Neural crest cell (in vitro differentiated cells): ENCODE measurements at regions not wholly inside any gene's neighbourhood (a gene's known extent, or its start where the extent isn't known, plus 50 kb on each side); places are given as distances from the start of the nearest gene placed in this dataset.
"Not testable (repeated sequence)": the region's sequence is repeated elsewhere in the genome, so short reads cannot be mapped to it uniquely, and the experiment has no call there.

Experiments used
- DNase-seq: peaks from one replicate; pipeline ENCODE4 v3.0.0; 2021; ENCODE audit warnings: low read depth, mixed read lengths, low spot score
- H3K27ac Mint-ChIP-seq: one replicate; pipeline ENCODE4 v1.8.0; 2021; ENCODE audit warnings: mild to moderate bottlenecking, mixed read lengths; ENCODE audit not compliant: unreplicated experiment
- H3K27me3 Mint-ChIP-seq: 2 replicates; pipeline ENCODE4 v1.8.0; 2021; ENCODE audit warnings: low read depth, mild to moderate bottlenecking, mixed read lengths
- H3K36me3 Mint-ChIP-seq: 2 replicates; pipeline ENCODE4 v1.8.0; 2021; ENCODE audit warnings: low read depth, mild to moderate bottlenecking, mixed read lengths
- H3K4me1 Mint-ChIP-seq: 2 replicates; pipeline ENCODE4 v1.8.0; 2021; ENCODE audit warnings: mixed read lengths
- H3K4me3 Mint-ChIP-seq: one replicate; pipeline ENCODE4 v1.8.0; 2021; ENCODE audit warnings: mild to moderate bottlenecking, mixed read lengths
- H3K9me3 Mint-ChIP-seq: 2 replicates; pipeline ENCODE4 v1.8.0; 2021; ENCODE audit warnings: mixed read lengths
- CTCF ChIP-seq: fragments of 200-600 bp; sonication (generic); conservative IDR thresholded peaks from 2 replicates; pipeline ENCODE4 v1.5.0; 2021; ENCODE audit warnings: antibody characterized with exemption, mild to moderate bottlenecking

- no peak for TF ChIP-seq CTCF
- H3K27ac Mint-ChIP-seq: peak overlapping the region; percentile 31
- H3K4me1 Mint-ChIP-seq: peaks cover 40% of the 10 kb centered on the region
- no peak for DNase-seq
- no peaks in the 10 kb centered on the region for H3K27me3 Mint-ChIP-seq
- no peak overlapping the region for H3K4me3 Mint-ChIP-seq
- H3K9me3 Mint-ChIP-seq: peaks cover 5% of the 10 kb centered on the region
- H3K36me3 Mint-ChIP-seq: no peaks in the 10 kb centered on the region
These were observed 55.0 kb upstream of the CHD2 start for GRCh38 chr15:92845126-92845508.

DNA sequence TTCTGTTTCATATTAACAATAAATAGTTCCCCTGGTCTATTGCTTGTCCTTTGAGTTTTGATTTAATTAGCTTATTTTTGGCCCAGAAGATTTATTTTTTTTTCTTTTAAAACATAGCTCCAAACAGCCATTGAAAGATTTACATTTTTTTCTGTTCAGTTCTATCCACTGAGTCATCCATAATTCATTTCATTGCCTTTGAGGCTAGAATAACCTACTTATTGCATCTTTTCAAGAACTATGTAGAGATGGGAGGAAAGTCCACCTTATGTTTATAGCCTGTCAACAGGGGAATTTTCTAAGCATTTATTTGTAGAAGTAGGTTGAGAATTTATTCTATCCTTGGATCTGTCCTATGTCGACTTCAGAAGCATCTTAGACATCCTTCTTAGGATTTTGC lies 53.4 kb upstream of the CHD2 start:
- Mint-ChIP-seq H3K27ac (no peak overlapping the region), H3K4me1 (peaks cover 40% of the 10 kb centered on the region), H3K27me3 (no peaks in the 10 kb centered on the region), H3K9me3 (peaks cover 5% of the 10 kb centered on the region), H3K36me3 (no peaks in the 10 kb centered on the region), H3K4me3 (no peak overlapping the region)
- no peak for DNase-seq
- no peak for TF ChIP-seq CTCF

GRCh38 chr15:92847841-92848240 lies 52.3 kb upstream of the CHD2 start:
- no peak for DNase-seq
- H3K4me1 Mint-ChIP-seq: peaks cover 36% of the 10 kb centered on the region
- no peak overlapping the region for H3K27ac Mint-ChIP-seq
- H3K4me3 Mint-ChIP-seq: no peak overlapping the region
- H3K27me3 Mint-ChIP-seq: no peaks in the 10 kb centered on the region
- no peak for TF ChIP-seq CTCF
- no peaks in the 10 kb centered on the region for H3K36me3 Mint-ChIP-seq
- H3K9me3 Mint-ChIP-seq: peaks cover 5% of the 10 kb centered on the region

DNA sequence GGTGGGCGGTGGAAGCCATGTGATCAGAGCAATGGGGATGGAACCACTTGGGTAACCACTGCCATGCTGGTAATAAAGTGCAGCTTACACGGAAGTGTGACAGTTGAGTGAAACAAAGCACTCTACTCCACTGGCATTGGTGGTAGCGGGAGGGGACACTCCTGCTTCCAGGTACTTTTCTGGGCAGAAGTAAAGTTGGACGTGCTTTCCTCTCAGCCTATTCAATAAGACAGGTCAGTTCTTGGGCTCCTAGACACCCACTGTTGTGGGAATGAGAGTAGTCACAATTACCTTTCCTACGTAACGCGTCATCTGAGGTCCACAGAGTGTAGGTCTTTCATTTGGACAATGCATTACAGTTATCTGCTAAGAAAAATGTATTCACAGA lies 51.7 kb upstream of the CHD2 start:
- H3K27me3 Mint-ChIP-seq: no peaks in the 10 kb centered on the region
- DNase-seq: no peak
- H3K27ac Mint-ChIP-seq: no peak overlapping the region
- no peaks in the 10 kb centered on the region for H3K36me3 Mint-ChIP-seq
- peaks cover 36% of the 10 kb centered on the region for H3K4me1 Mint-ChIP-seq
- peaks cover 5% of the 10 kb centered on the region for H3K9me3 Mint-ChIP-seq
- TF ChIP-seq CTCF: no peak
- H3K4me3 Mint-ChIP-seq: no peak overlapping the region

DNA sequence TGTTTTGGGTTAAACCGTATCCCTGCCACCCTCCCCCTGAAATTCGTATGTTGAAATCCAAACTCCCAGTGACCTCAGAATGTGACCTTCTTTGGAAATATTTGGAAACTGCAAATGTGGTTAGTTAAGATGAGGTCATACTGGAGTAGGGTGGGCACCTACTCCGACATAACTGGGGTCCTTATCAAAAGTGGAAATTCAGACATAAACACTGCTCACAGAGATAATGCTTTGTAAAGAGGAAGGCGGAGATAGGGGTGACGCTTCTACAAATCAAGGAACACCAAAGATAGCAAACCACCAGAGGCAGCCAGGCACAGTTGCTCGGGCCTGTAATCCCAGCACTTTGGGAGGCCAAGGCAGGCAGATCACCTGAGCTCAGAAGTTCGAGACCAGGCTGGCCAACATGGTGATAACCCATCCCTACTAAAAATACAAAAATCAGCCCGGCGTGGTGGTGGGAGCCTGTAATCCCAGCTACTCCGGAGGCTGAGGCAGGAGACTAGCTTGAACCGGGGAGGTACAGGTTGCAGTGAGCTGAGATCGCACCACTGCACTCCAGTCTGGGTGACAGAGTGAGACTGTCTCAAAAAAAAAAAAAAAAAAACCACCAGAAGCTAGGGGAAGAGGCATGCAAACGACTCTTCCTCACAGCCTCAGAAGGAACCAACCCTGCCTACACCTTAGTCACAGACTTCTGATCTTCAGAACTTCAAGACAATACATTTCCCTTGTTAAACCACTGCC lies 51.1 kb upstream of the CHD2 start:
- Mint-ChIP-seq H3K4me3 (no peak overlapping the region), H3K9me3 (peaks cover 5% of the 10 kb centered on the region), H3K27me3 (no peaks in the 10 kb centered on the region), H3K36me3 (no peaks in the 10 kb centered on the region), H3K27ac (no peak overlapping the region), H3K4me1 (peaks cover 32% of the 10 kb centered on the region)
- no peak for DNase-seq
- TF ChIP-seq CTCF: no peak

- H3K9me3 Mint-ChIP-seq, H3K36me3 Mint-ChIP-seq, H3K27ac Mint-ChIP-seq, DNase-seq, H3K4me3 Mint-ChIP-seq, H3K27me3 Mint-ChIP-seq: not testable (repeated sequence)
- H3K4me1 Mint-ChIP-seq: peaks cover 25% of the 10 kb centered on the region
These were observed 49.9 kb upstream of the CHD2 start for GRCh38 chr15:92850218-92850617.
